ENCODE measurements at regions not wholly inside any gene's neighbourhood (a gene's known extent, or its start where the extent isn't known, plus 50 kb on each side); places are given as distances from the start of the nearest gene placed in this dataset.
A peak's percentile ranks its signal among the peaks of the same experiment; 100 is the strongest.

- ChIA-PET CTCF (ENCODE audit: low intra/inter-chr PET ratio, low total read pairs) (interaction anchor here (1.2 kb wide), 1 partner anchor 256 kb away, joined by 4 read pairs; no protein-coding TSS in a partner anchor), POLR2A (no interaction called here)
- Histone ChIP-seq H3K27ac (ENCODE audit: extremely low read length, insufficient read depth, low read length) (no peak overlapping the region), H3K4me1 (ENCODE audit: insufficient read depth, low read length) (0 out of 2 replicates have a peak, but pooled peaks cover 12% of the 10 kb centered on the region), H3K27me3 (ENCODE audit: control insufficient read depth in 1 of 2, insufficient read depth in 2 of 2, low read length in 2 of 2) (no peaks in the 10 kb centered on the region; a peak in 1 of 5 replicates), H3K36me3 (replicated peaks in 1 of 2; ENCODE audit: control insufficient read depth in 1 of 2, insufficient read depth in 2 of 2, low read length in 2 of 2) (no peaks in the 10 kb centered on the region), H3K4me3 (replicated peaks in 1 of 3; ENCODE audit: insufficient read depth in 1 of 3, low read depth in 2 of 3, low read length in 3 of 3) (peak overlapping the region in 1 of 3 experiments; percentile 35; a peak in 1 of 6 replicates), H4K20me1 (ENCODE audit: insufficient read depth, low read length) (no peaks in the 10 kb centered on the region), H3K9ac (ENCODE audit: insufficient read depth, low read depth, low read length) (no peak overlapping the region), H3K4me2 (ENCODE audit: low read depth, low read length) (peak overlapping the region; percentile 81), H2AFZ (ENCODE audit: low read length) (peak overlapping the region; percentile 92), H3K9me3 (ENCODE audit: low read length) (no peaks in the 10 kb centered on the region), H3K79me2 (ENCODE audit: insufficient read depth, low read length) (no peaks in the 10 kb centered on the region)
- TF ChIP-seq ZNF430 (CRISPR knock-in tag; IDR thresholded peaks at IDR 0.05) (no peak), HNRNPL (IDR thresholded peaks at IDR 0.05; ENCODE audit: low read depth, low read length) (no peak), ATF1 (CRISPR knock-in tag; IDR thresholded peaks at IDR 0.05) (no peak), ZNF713 (CRISPR knock-in tag; IDR thresholded peaks at IDR 0.05) (no peak), ZNF615 (CRISPR knock-in tag; IDR thresholded peaks at IDR 0.05; ENCODE audit: borderline replicate concordance) (no peak), ZNF660 (CRISPR knock-in tag; IDR thresholded peaks at IDR 0.05; ENCODE audit: borderline replicate concordance, low read depth) (no peak), ATF2 (CRISPR knock-in tag; IDR thresholded peaks at IDR 0.05) (no peak), ZNF737 (CRISPR knock-in tag; IDR thresholded peaks at IDR 0.05; ENCODE audit: borderline replicate concordance) (no peak), PRDM4 (CRISPR knock-in tag; IDR thresholded peaks at IDR 0.05; ENCODE audit: borderline replicate concordance) (no peak), ZNF678 (CRISPR knock-in tag; IDR thresholded peaks at IDR 0.05) (no peak), MIER3 (CRISPR knock-in tag; IDR thresholded peaks at IDR 0.05; ENCODE audit: borderline replicate concordance) (no peak), FOXP4 (CRISPR knock-in tag; IDR thresholded peaks at IDR 0.05) (no peak), SOX5 (CRISPR knock-in tag; IDR thresholded peaks at IDR 0.05; ENCODE audit: borderline replicate concordance) (no peak), ZBTB1 (CRISPR knock-in tag; IDR thresholded peaks at IDR 0.05; ENCODE audit: borderline replicate concordance) (no peak)
- DNase-seq (ENCODE audit: low spot score): no peak
- intact Hi-C loops (cut with micrococcal nuclease; ENCODE audit: unreplicated experiment) (loop anchor here (1.0 to 5.0 kb wide), 4 partner anchors 148 to 487 kb away; partner anchors contain the start of gene ZC3H12C), in situ Hi-C loops (cut with HindIII; ENCODE audit: extremely low pct_ligation_motif_present, low pct_unique_long_range_greater_than_20kb) (loop anchor here (25.0 kb wide), 1 partner anchor 1258 kb away; no protein-coding TSS in a partner anchor)
- BruUV-seq (replicated peaks): no TSS peak
- FAIRE-seq: no peak
- peak; percentile 59 for ATAC-seq
- 24% methylated on average over 6 of the region's 6 CpGs for WGBS (ENCODE audit: low lambda C conversion rate)
These were observed 147.4 kb upstream of the ZC3H12C start for GRCh38 chr11:109945626-109946321.

All from HepG2 (cell line).